CD4-positive, alpha-beta T cell (primary cell): ENCODE measurements at regions not wholly inside any gene's neighbourhood (a gene's known extent, or its start where the extent isn't known, plus 50 kb on each side); places are given as distances from the start of the nearest gene placed in this dataset.

ENCODE experiments used
- ATAC-seq: fragments of 200-7000 bp; cut with Tn5 transposase; one replicate; pipeline ENCODE4 v1.10.0; 2022; ENCODE audit warnings: mild to moderate bottlenecking; ENCODE audit not compliant: poor library complexity
- CTCF ChIA-PET: fragments of 350-600 bp; sonication (Branson Sonifier 250); formaldehyde crosslinking; loops from one replicate; lab custom pipeline; 2021; ENCODE audit warnings: antibody characterized with exemption, inconsistent platforms; lab: Charles Lee
- POLR2A ChIA-PET: fragments of 350-600 bp; sonication (Branson Sonifier 250); formaldehyde crosslinking; loops from one replicate; lab custom pipeline; 2021; ENCODE audit warnings: antibody characterized with exemption, inconsistent platforms; lab: Charles Lee
- DNase-seq, 14 experiments: peaks; one replicate each; pipeline ENCODE4 v3.0.0-alpha.2; 2013 to 2020; ENCODE audit warnings: mixed read lengths in 2 of 14
- H3K27ac ChIP-seq, 2 donors: one replicate each; pipeline versions ENCODE4 v1.5.1 to v1.7.0; 2013; ENCODE audit warnings: low read length in 2 of 2, low read depth in 1 of 2, mild to moderate bottlenecking in 1 of 2
- H3K27me3 ChIP-seq, 2 experiments: 1 replicate in 1 of 2; 2 replicates in 1 of 2; pipeline versions ENCODE4 v1.6.1 to v1.7.0; 2013; ENCODE audit warnings: low read length in 2 of 2, control low read depth in 1 of 2, mild to moderate bottlenecking in 1 of 2, moderate library complexity in 1 of 2; ENCODE audit not compliant: insufficient read depth in 2 of 2, control insufficient read depth in 1 of 2
- H3K36me3 ChIP-seq: one replicate; pipeline ENCODE4 v1.6.1; 2013; ENCODE audit warnings: low read length, control low read depth; ENCODE audit not compliant: insufficient read depth
- H3K4me1 ChIP-seq: one replicate; pipeline ENCODE4 v1.6.1; 2013; ENCODE audit warnings: low read length, control low read depth; ENCODE audit not compliant: insufficient read depth
- H3K4me3 ChIP-seq: one replicate; pipeline ENCODE4 v1.5.1; 2013; ENCODE audit warnings: mild to moderate bottlenecking, low read length, moderate library complexity
- H3K9me3 ChIP-seq, 2 experiments: 1 replicate in 1 of 2; 2 replicates in 1 of 2; pipeline versions ENCODE4 v1.6.1 to v1.7.0; 2013; ENCODE audit warnings: low read length in 2 of 2, mild to moderate bottlenecking in 2 of 2, control low read depth in 1 of 2, moderate library complexity in 1 of 2; ENCODE audit not compliant: control insufficient read depth in 1 of 2, insufficient read depth in 1 of 2
- H3K27ac Mint-ChIP-seq: one replicate; pipeline ENCODE4 v1.8.0; 2020; ENCODE audit warnings: mixed read lengths
- H3K27me3 Mint-ChIP-seq: one replicate; pipeline ENCODE4 v1.8.0; 2021; ENCODE audit warnings: mixed read lengths
- H3K36me3 Mint-ChIP-seq: one replicate; pipeline ENCODE4 v1.8.0; 2021; ENCODE audit warnings: low read depth, mixed read lengths
- H3K4me1 Mint-ChIP-seq: one replicate; pipeline ENCODE4 v1.8.0; 2021; ENCODE audit warnings: low read depth, mixed read lengths
- H3K4me3 Mint-ChIP-seq: one replicate; pipeline ENCODE4 v1.8.0; 2020; ENCODE audit warnings: mild to moderate bottlenecking, mixed read lengths
- H3K9me3 Mint-ChIP-seq: one replicate; pipeline ENCODE4 v1.8.0; 2020; ENCODE audit warnings: mixed read lengths
- CTCF ChIP-seq: fragments of 200-600 bp; IDR thresholded peaks from one replicate; pipeline ENCODE4 v1.8.0; 2022; ENCODE audit warnings: antibody characterized with exemption, mild to moderate bottlenecking
- intact Hi-C, 2 experiments: fragments of 100-400 bp; cut with DNase I in 1 of 2; cut with micrococcal nuclease in 1 of 2; formaldehyde crosslinking; loops; one replicate each; pipeline versions ENCODE4 v1.15.1 to v1.9.0; 2023 to 2025; cut with DNase I, micrococcal nuclease

DNA sequence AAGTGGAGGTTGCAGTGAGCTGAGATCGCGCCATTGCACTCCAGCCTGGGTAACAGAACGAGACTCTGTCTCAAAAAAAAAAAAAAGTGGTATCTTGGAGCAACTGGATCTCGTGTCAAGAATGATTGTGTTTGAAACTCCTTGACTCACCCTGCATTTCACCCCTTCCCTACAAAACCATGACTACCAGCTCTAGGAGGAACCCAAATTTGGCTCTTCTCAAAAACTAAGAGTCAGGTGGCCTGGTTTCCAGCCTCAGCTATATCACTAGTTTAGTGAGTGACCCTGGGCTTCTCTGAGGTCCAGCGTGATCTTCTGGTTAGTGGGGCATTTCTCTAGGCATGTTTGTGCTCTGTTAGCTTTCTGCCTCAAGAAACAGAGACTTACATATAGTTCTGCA, 222.1 kb downstream of the FAM43A start:
- peaks cover 44% of the 10 kb centered on the region for H3K27me3 Mint-ChIP-seq
- H3K27ac Mint-ChIP-seq = no peak overlapping the region
- no peak overlapping the region for H3K27ac ChIP-seq
- no peaks in the 10 kb centered on the region for H3K4me1 ChIP-seq
- H3K4me3 ChIP-seq = no peak overlapping the region
- intact Hi-C loops = no loop called here
- no peaks in the 10 kb centered on the region for H3K36me3 ChIP-seq
- CTCF ChIA-PET = no interaction called here
- no peak overlapping the region for H3K4me3 Mint-ChIP-seq
- no peaks in the 10 kb centered on the region for H3K9me3 ChIP-seq
- POLR2A ChIA-PET = no interaction called here
- H3K27me3 ChIP-seq = peaks cover 0 to 2% of the 10 kb centered on the region in 2 experiments
- H3K4me1 Mint-ChIP-seq = no peaks in the 10 kb centered on the region
- no peak for DNase-seq
- no peak for ATAC-seq
- peaks cover 4% of the 10 kb centered on the region for H3K9me3 Mint-ChIP-seq
- no peaks in the 10 kb centered on the region for H3K36me3 Mint-ChIP-seq
- no peak for TF ChIP-seq CTCF

GRCh38 chr3:194908496-194908895, 222.8 kb downstream of the FAM43A start:
- no peak for ATAC-seq
- POLR2A ChIA-PET = no interaction called here

GRCh38 chr3:194908972-194909371, 223.3 kb downstream of the FAM43A start:
- peaks cover 43% of the 10 kb centered on the region for H3K27me3 Mint-ChIP-seq
- intact Hi-C loops = no loop called here
- no peaks in the 10 kb centered on the region for H3K36me3 ChIP-seq
- no peak overlapping the region for H3K27ac Mint-ChIP-seq
- H3K36me3 Mint-ChIP-seq = no peaks in the 10 kb centered on the region
- H3K9me3 Mint-ChIP-seq = no peaks in the 10 kb centered on the region
- ChIA-PET POLR2A (no interaction called here), CTCF (no interaction called here)
- no peak overlapping the region for H3K4me3 Mint-ChIP-seq
- H3K27me3 ChIP-seq = peaks cover 0 to 2% of the 10 kb centered on the region in 2 experiments
- no peaks in the 10 kb centered on the region for H3K4me1 Mint-ChIP-seq
- H3K4me3 ChIP-seq = no peak overlapping the region
- no peaks in the 10 kb centered on the region for H3K9me3 ChIP-seq
- no peaks in the 10 kb centered on the region for H3K4me1 ChIP-seq
- ATAC-seq = no peak
- no peak for TF ChIP-seq CTCF
- H3K27ac ChIP-seq = no peak overlapping the region
- no peak for DNase-seq

More at GRCh38 chr3:194908496-194908895, 222.8 kb downstream of the FAM43A start:
- no peak for TF ChIP-seq CTCF
- peaks cover 0 to 2% of the 10 kb centered on the region in 2 experiments for H3K27me3 ChIP-seq
- H3K27ac Mint-ChIP-seq = no peak overlapping the region
- no peak overlapping the region for H3K27ac ChIP-seq
- no peaks in the 10 kb centered on the region for H3K9me3 ChIP-seq
- no peaks in the 10 kb centered on the region for H3K4me1 ChIP-seq
- no peak overlapping the region for H3K4me3 ChIP-seq
- peaks cover 43% of the 10 kb centered on the region for H3K27me3 Mint-ChIP-seq
- H3K4me1 Mint-ChIP-seq = no peaks in the 10 kb centered on the region
- no peaks in the 10 kb centered on the region for H3K36me3 Mint-ChIP-seq
- DNase-seq = no peak
- CTCF ChIA-PET = no interaction called here
- intact Hi-C loops = no loop called here
- peaks cover under 1% of the 10 kb centered on the region for H3K9me3 Mint-ChIP-seq
- H3K4me3 Mint-ChIP-seq = no peak overlapping the region
- no peaks in the 10 kb centered on the region for H3K36me3 ChIP-seq
